ENCODE measurements at regions not wholly inside any gene's neighbourhood (a gene's known extent, or its start where the extent isn't known, plus 50 kb on each side); places are given as distances from the start of the nearest gene placed in this dataset.

GRCh38 chr2:193527146-193527545 is 1332.4 kb upstream of the TMEFF2 start (continued):
- TF ChIP-seq ZNF18 (CRISPR knock-in tag; IDR thresholded peaks at IDR 0.05; ENCODE audit: insufficient replicate concordance) = no peak
- TF ChIP-seq ZNF235 (CRISPR knock-in tag; IDR thresholded peaks at IDR 0.05; ENCODE audit: borderline replicate concordance) = no peak
- no peak for TF ChIP-seq SMARCC2 (IDR thresholded peaks at IDR 0.05)
- TF ChIP-seq ZNF841 (CRISPR knock-in tag; IDR thresholded peaks at IDR 0.05; ENCODE audit: borderline replicate concordance) = no peak
- TF ChIP-seq ZNF318 (CRISPR knock-in tag; IDR thresholded peaks at IDR 0.05) = no peak
